ENCODE measurements at regions not wholly inside any gene's neighbourhood (a gene's known extent, or its start where the extent isn't known, plus 50 kb on each side); places are given as distances from the start of the nearest gene placed in this dataset.

GRCh38 chrX:22526339-22526738 is 253.6 kb downstream of the CBLL2 start:
- Histone ChIP-seq H3K27me3 (replicated peaks; ENCODE audit: control insufficient read depth, insufficient read depth, low read length) (no peaks in the 10 kb centered on the region), H3K36me3 (ENCODE audit: control insufficient read depth, insufficient read depth, low read length) (no peaks in the 10 kb centered on the region), H3K9me3 (no peaks in the 10 kb centered on the region), H3K4me3 (ENCODE audit: low read depth, low read length) (no peak overlapping the region), H3K4me1 (no peaks in the 10 kb centered on the region)
- CTCF ChIA-PET, result no interaction called here
- Mint-ChIP-seq H3K36me3 (ENCODE audit: insufficient read depth, unreplicated experiment) (no peaks in the 10 kb centered on the region), H3K4me1 (ENCODE audit: low read depth, unreplicated experiment) (no peaks in the 10 kb centered on the region), H3K9me3 (ENCODE audit: unreplicated experiment) (no peaks in the 10 kb centered on the region), H3K27ac (ENCODE audit: unreplicated experiment) (no peak overlapping the region), H3K27me3 (ENCODE audit: insufficient read depth, unreplicated experiment) (peaks cover 6% of the 10 kb centered on the region), H3K4me3 (ENCODE audit: unreplicated experiment) (no peak overlapping the region)
- DNase-seq, result no peak
- no peak for TF ChIP-seq CTCF (IDR thresholded peaks at IDR 0.05; ENCODE audit: insufficient read depth in 1 of 2, low read depth in 1 of 2, low read length in 1 of 2, severe bottlenecking in 1 of 2, unreplicated experiment in 1 of 2)
- BruUV-seq (replicated peaks), result no TSS peak
- POLR2A ChIA-PET, result no interaction called here
- intact Hi-C loops (cut with micrococcal nuclease; ENCODE audit: unreplicated experiment), result no loop called here

- intact Hi-C loops (cut with micrococcal nuclease; ENCODE audit: unreplicated experiment), result no loop called here
- H3K9me3 ChIP-seq, result no peaks in the 10 kb centered on the region
- H3K27me3 Mint-ChIP-seq (ENCODE audit: insufficient read depth, unreplicated experiment), result peaks cover 6% of the 10 kb centered on the region
- no peak overlapping the region for H3K4me3 ChIP-seq (ENCODE audit: low read depth, low read length)
- no peaks in the 10 kb centered on the region for H3K4me1 ChIP-seq
- no peak overlapping the region for H3K27ac Mint-ChIP-seq (ENCODE audit: unreplicated experiment)
- no peak for DNase-seq
- no peak overlapping the region for H3K4me3 Mint-ChIP-seq (ENCODE audit: unreplicated experiment)
- no peaks in the 10 kb centered on the region for H3K4me1 Mint-ChIP-seq (ENCODE audit: low read depth, unreplicated experiment)
- H3K36me3 ChIP-seq (ENCODE audit: control insufficient read depth, insufficient read depth, low read length), result no peaks in the 10 kb centered on the region
- no TSS peak for BruUV-seq (replicated peaks)
- TF ChIP-seq CTCF (IDR thresholded peaks at IDR 0.05; ENCODE audit: insufficient read depth in 1 of 2, low read depth in 1 of 2, low read length in 1 of 2, severe bottlenecking in 1 of 2, unreplicated experiment in 1 of 2), result no peak
- ChIA-PET CTCF (no interaction called here), POLR2A (no interaction called here)
- no peaks in the 10 kb centered on the region for H3K9me3 Mint-ChIP-seq (ENCODE audit: unreplicated experiment)
- no peaks in the 10 kb centered on the region for H3K36me3 Mint-ChIP-seq (ENCODE audit: insufficient read depth, unreplicated experiment)
- H3K27me3 ChIP-seq (replicated peaks; ENCODE audit: control insufficient read depth, insufficient read depth, low read length), result no peaks in the 10 kb centered on the region
Measured at GRCh38 chrX:22527302-22527701, 254.6 kb downstream of the CBLL2 start.

DNA sequence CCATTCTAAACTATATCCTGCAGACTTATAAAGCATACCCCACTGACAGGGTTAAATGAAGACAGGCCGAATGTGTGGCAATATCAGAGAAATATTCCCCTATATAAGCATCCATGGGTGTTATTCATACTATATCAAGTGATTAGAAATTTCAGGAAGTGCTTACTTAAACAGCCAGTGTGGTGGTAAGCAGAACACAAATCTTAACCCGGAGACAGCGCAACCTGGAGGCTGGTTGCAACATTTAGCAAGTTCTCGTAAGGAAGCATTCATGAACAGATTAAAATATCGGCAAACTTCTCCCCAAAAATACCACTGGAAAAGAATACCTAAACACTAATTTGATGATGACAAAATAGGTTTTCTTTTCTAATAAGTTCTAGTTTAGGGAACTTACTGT is 261.2 kb downstream of the CBLL2 start:
- no peaks in the 10 kb centered on the region for H3K9me3 Mint-ChIP-seq (ENCODE audit: unreplicated experiment)
- no peak overlapping the region for H3K27ac Mint-ChIP-seq (ENCODE audit: unreplicated experiment)
- H3K4me1 ChIP-seq, result no peaks in the 10 kb centered on the region
- H3K4me1 Mint-ChIP-seq (ENCODE audit: low read depth, unreplicated experiment), result no peaks in the 10 kb centered on the region
- TF ChIP-seq CTCF (IDR thresholded peaks at IDR 0.05; ENCODE audit: insufficient read depth in 1 of 2, low read depth in 1 of 2, low read length in 1 of 2, severe bottlenecking in 1 of 2, unreplicated experiment in 1 of 2), result no peak
- BruUV-seq (replicated peaks), result no TSS peak
- no peak for DNase-seq
- H3K36me3 Mint-ChIP-seq (ENCODE audit: insufficient read depth, unreplicated experiment), result no peaks in the 10 kb centered on the region
- H3K4me3 ChIP-seq (ENCODE audit: low read depth, low read length), result no peak overlapping the region
- H3K4me3 Mint-ChIP-seq (ENCODE audit: unreplicated experiment), result no peak overlapping the region
- H3K27me3 ChIP-seq (replicated peaks; ENCODE audit: control insufficient read depth, insufficient read depth, low read length), result no peaks in the 10 kb centered on the region
- ChIA-PET CTCF (no interaction called here), POLR2A (no interaction called here)
- peaks cover 6% of the 10 kb centered on the region for H3K27me3 Mint-ChIP-seq (ENCODE audit: insufficient read depth, unreplicated experiment)
- intact Hi-C loops (cut with micrococcal nuclease; ENCODE audit: unreplicated experiment), result no loop called here
- H3K36me3 ChIP-seq (ENCODE audit: control insufficient read depth, insufficient read depth, low read length), result no peaks in the 10 kb centered on the region
- H3K9me3 ChIP-seq, result no peaks in the 10 kb centered on the region

Measured in Caco-2 (cell line).